ENCODE measurements at regions not wholly inside any gene's neighbourhood (a gene's known extent, or its start where the extent isn't known, plus 50 kb on each side); places are given as distances from the start of the nearest gene placed in this dataset.

DNA sequence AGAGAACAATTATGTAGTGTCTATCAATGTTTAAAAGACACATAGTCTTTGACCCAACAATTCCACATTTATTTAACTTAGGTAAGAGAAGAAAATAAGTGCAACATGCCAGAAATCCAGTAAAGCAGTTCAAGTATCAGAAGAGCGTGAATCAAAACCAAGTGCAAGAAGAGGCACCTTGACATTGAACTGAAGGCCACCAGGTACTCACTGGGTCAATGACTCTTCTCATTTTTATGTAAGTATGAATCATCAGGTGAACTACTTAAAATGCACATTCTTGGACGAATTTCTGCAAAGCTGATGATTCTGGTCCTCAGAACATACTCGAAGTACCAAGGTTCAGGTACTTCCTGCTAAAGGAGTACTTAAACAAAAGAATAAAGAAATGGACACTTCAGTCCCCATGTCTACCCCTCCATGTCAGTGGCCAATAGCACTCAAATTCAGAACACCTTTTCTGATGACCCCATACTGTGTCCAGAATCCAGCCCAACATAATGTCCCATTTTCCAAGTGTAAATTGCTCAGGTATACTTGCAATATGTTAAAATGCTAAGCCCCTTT, 481.9 kb downstream of the GJA1 start (continued):
- no peak for TF ChIP-seq ZNF217 (IDR thresholded peaks at IDR 0.05)
- TF ChIP-seq, protein P1, sequence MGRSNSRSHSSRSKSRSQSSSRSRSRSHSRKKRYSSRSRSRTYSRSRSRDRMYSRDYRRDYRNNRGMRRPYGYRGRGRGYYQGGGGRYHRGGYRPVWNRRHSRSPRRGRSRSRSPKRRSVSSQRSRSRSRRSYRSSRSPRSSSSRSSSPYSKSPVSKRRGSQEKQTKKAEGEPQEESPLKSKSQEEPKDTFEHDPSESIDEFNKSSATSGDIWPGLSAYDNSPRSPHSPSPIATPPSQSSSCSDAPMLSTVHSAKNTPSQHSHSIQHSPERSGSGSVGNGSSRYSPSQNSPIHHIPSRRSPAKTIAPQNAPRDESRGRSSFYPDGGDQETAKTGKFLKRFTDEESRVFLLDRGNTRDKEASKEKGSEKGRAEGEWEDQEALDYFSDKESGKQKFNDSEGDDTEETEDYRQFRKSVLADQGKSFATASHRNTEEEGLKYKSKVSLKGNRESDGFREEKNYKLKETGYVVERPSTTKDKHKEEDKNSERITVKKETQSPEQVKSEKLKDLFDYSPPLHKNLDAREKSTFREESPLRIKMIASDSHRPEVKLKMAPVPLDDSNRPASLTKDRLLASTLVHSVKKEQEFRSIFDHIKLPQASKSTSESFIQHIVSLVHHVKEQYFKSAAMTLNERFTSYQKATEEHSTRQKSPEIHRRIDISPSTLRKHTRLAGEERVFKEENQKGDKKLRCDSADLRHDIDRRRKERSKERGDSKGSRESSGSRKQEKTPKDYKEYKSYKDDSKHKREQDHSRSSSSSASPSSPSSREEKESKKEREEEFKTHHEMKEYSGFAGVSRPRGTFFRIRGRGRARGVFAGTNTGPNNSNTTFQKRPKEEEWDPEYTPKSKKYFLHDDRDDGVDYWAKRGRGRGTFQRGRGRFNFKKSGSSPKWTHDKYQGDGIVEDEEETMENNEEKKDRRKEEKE (IDR thresholded peaks at IDR 0.05), result no peak

DNA sequence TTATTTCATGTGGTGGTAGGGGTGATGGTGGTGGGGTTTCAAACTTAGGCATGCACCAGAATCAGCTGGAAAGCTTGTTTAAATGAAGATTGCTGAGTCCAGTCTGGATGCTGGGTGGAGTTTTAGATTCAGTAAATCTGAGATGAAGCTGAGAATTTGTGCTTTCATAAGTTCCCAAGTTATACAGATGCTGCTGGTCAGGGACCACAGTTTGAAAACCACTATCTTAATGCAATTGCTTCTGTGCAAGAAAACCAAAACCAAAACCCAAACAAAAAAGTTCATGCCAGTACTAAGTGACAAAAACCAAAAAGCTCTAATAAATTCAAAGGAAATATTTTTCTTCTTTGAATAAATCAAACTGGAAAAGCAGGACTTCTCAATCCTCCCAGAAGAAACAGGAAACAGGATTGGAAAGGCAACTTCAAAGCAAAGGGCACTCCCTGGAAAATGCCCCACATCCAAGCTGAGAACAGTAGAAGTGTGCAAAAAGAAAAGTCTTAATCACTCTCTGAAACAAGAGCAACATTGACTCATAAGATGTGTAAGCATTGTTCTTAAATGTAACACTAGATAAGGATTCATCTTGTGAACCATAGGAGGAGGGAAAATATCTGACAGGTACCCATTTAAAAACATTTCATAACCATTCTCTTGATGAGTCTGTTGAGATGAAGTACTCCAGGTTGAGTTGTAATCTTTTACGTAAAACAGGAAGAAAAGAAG, 481.5 kb upstream of the HSF2 start:
- Histone ChIP-seq H2AFZ (ENCODE audit: control insufficient read depth, low read depth, low read length) (no peak overlapping the region), H3K4me1 (ENCODE audit: control insufficient read depth, insufficient read depth, low read length) (no peaks in the 10 kb centered on the region), H3K27me3 (replicated peaks in 1 of 2; ENCODE audit: control insufficient read depth in 2 of 2, insufficient read depth in 2 of 2, low read length in 1 of 2) (no peaks in the 10 kb centered on the region), H4K20me1 (ENCODE audit: control insufficient read depth, insufficient read depth) (no peaks in the 10 kb centered on the region), H3K9me3 (replicated peaks; ENCODE audit: control insufficient read depth, insufficient read depth, low read length) (no peaks in the 10 kb centered on the region), H3K36me3 (ENCODE audit: control insufficient read depth in 2 of 2, insufficient read depth in 2 of 2, low read length in 1 of 2) (no peaks in the 10 kb centered on the region), H3K4me3 (no peak overlapping the region), H3K27ac (ENCODE audit: control insufficient read depth, insufficient read depth) (no peak overlapping the region), H3K9ac (ENCODE audit: control insufficient read depth, insufficient read depth, low read length) (no peak overlapping the region), H3K79me2 (ENCODE audit: control insufficient read depth, insufficient read depth, low read length) (no peaks in the 10 kb centered on the region), H3K4me2 (ENCODE audit: control insufficient read depth, insufficient read depth) (no peak overlapping the region)
- BruUV-seq (replicated peaks), result no TSS peak
- ATAC-seq (no peak), FAIRE-seq (no peak), DNase-seq (ENCODE audit: low read depth, low spot score) (no peak)
- ChIA-PET CTCF (no interaction called here), POLR2A (no interaction called here), RAD21 (ENCODE audit: unreplicated experiment) (no interaction called here), SMC1A (ENCODE audit: uncharacterized antibody, unreplicated experiment) (interaction anchor here (0.7 kb wide), 1 partner anchor 101 kb away, joined by 3 read pairs; no protein-coding TSS in a partner anchor)
- in situ Hi-C loops (cut with MboI), result no loop called here
- intact Hi-C loops (cut with micrococcal nuclease; ENCODE audit: unreplicated experiment), result no loop called here
- 11% methylated on average over 1 of the region's 1 CpG for WGBS (ENCODE audit: insufficient coverage, insufficient replicate concordance, low lambda C conversion rate, missing lambda C conversion rate)
- TF ChIP-seq, protein P2, sequence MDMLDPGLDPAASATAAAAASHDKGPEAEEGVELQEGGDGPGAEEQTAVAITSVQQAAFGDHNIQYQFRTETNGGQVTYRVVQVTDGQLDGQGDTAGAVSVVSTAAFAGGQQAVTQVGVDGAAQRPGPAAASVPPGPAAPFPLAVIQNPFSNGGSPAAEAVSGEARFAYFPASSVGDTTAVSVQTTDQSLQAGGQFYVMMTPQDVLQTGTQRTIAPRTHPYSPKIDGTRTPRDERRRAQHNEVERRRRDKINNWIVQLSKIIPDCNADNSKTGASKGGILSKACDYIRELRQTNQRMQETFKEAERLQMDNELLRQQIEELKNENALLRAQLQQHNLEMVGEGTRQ (IDR thresholded peaks at IDR 0.05; ENCODE audit: borderline replicate concordance, low read depth, low read length), result no peak
- TF ChIP-seq SMARCA5 (IDR thresholded peaks at IDR 0.05) (no peak), NFIC (IDR thresholded peaks at IDR 0.05; ENCODE audit: low read depth, low read length) (no peak), ZNF384 (IDR thresholded peaks at IDR 0.05; ENCODE audit: borderline replicate concordance, low read depth, low read length) (no peak), MTA2 (IDR thresholded peaks at IDR 0.05; ENCODE audit: low read depth) (no peak), WRNIP1 (IDR thresholded peaks at IDR 0.05; ENCODE audit: borderline replicate concordance, low read depth, low read length) (no peak), RAD21 (IDR thresholded peaks at IDR 0.05; ENCODE audit: insufficient read depth, low read depth, low read length) (no peak)
- TF ChIP-seq, protein P3, sequence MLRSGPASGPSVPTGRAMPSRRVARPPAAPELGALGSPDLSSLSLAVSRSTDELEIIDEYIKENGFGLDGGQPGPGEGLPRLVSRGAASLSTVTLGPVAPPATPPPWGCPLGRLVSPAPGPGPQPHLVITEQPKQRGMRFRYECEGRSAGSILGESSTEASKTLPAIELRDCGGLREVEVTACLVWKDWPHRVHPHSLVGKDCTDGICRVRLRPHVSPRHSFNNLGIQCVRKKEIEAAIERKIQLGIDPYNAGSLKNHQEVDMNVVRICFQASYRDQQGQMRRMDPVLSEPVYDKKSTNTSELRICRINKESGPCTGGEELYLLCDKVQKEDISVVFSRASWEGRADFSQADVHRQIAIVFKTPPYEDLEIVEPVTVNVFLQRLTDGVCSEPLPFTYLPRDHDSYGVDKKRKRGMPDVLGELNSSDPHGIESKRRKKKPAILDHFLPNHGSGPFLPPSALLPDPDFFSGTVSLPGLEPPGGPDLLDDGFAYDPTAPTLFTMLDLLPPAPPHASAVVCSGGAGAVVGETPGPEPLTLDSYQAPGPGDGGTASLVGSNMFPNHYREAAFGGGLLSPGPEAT (IDR thresholded peaks at IDR 0.05; ENCODE audit: low read depth), result no peak
- TF ChIP-seq, protein P4, sequence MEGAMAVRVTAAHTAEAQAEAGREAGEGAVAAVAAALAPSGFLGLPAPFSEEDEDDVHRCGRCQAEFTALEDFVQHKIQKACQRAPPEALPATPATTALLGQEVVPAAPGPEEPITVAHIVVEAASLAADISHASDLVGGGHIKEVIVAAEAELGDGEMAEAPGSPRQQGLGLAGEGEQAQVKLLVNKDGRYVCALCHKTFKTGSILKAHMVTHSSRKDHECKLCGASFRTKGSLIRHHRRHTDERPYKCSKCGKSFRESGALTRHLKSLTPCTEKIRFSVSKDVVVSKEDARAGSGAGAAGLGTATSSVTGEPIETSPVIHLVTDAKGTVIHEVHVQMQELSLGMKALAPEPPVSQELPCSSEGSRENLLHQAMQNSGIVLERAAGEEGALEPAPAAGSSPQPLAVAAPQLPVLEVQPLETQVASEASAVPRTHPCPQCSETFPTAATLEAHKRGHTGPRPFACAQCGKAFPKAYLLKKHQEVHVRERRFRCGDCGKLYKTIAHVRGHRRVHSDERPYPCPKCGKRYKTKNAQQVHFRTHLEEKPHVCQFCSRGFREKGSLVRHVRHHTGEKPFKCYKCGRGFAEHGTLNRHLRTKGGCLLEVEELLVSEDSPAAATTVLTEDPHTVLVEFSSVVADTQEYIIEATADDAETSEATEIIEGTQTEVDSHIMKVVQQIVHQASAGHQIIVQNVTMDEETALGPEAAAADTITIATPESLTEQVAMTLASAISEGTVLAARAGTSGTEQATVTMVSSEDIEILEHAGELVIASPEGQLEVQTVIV (IDR thresholded peaks at IDR 0.05; ENCODE audit: borderline replicate concordance, partially characterized antibody), result no peak

Data from GM12878 (cell line).